ENCODE measurements at regions not wholly inside any gene's neighbourhood (a gene's known extent, or its start where the extent isn't known, plus 50 kb on each side); places are given as distances from the start of the nearest gene placed in this dataset.

GRCh38 chr1:193306430-193306829 is 120.0 kb upstream of the B3GALT2 start:
- TF ChIP-seq CTCF (IDR thresholded peaks at IDR 0.05 in 2 of 3, conservative IDR thresholded peaks at IDR 0.05 in 1 of 3; ENCODE audit: borderline replicate concordance in 1 of 3, insufficient read depth in 1 of 3, low read depth in 2 of 3, low read length in 2 of 3) (no peak), POLR2A (IDR thresholded peaks at IDR 0.05; ENCODE audit: borderline replicate concordance, extremely low read depth, insufficient read depth, insufficient read length) (no peak), EZH2phosphoT487 (IDR thresholded peaks at IDR 0.05; ENCODE audit: borderline replicate concordance) (no peak), EZH2 (IDR thresholded peaks at IDR 0.05) (no peak), REST (IDR thresholded peaks at IDR 0.05; ENCODE audit: low read depth) (no peak), POLR2AphosphoS5 (IDR thresholded peaks at IDR 0.05; ENCODE audit: low read depth, low read length) (no peak), SIN3A (IDR thresholded peaks at IDR 0.05; ENCODE audit: low read depth) (no peak), RAD21 (IDR thresholded peaks at IDR 0.05; ENCODE audit: low read depth) (no peak)

All from HCT116 (cell line).